WTC11 (cell line): ENCODE measurements at regions not wholly inside any gene's neighbourhood (a gene's known extent, or its start where the extent isn't known, plus 50 kb on each side); places are given as distances from the start of the nearest gene placed in this dataset.

Source experiments
- JUN ChIP-seq: sonication (generic); formaldehyde crosslinking; IDR thresholded peaks from 2 replicates; pipeline ENCODE4 v1.8.0; 2023; ENCODE audit warnings: mild to moderate bottlenecking, missing genetic modification reagents
- NR1H2 ChIP-seq: sonication (generic); formaldehyde crosslinking; IDR thresholded peaks from 2 replicates; pipeline ENCODE4 v1.9.0; 2021; ENCODE audit warnings: mild to moderate bottlenecking, moderate library complexity, missing genetic modification reagents
- ZNF219 ChIP-seq: sonication (generic); formaldehyde crosslinking; IDR thresholded peaks from 2 replicates; pipeline ENCODE4 v1.8.0; 2023; ENCODE audit warnings: missing genetic modification reagents, mild to moderate bottlenecking, borderline replicate concordance
- TF ChIP-seq, protein P1 (sequence below): fragments of 200-600 bp; IDR thresholded peaks from 2 replicates; pipeline ENCODE4 v1.8.0; 2022; ENCODE audit warnings: antibody characterized with exemption

DNA sequence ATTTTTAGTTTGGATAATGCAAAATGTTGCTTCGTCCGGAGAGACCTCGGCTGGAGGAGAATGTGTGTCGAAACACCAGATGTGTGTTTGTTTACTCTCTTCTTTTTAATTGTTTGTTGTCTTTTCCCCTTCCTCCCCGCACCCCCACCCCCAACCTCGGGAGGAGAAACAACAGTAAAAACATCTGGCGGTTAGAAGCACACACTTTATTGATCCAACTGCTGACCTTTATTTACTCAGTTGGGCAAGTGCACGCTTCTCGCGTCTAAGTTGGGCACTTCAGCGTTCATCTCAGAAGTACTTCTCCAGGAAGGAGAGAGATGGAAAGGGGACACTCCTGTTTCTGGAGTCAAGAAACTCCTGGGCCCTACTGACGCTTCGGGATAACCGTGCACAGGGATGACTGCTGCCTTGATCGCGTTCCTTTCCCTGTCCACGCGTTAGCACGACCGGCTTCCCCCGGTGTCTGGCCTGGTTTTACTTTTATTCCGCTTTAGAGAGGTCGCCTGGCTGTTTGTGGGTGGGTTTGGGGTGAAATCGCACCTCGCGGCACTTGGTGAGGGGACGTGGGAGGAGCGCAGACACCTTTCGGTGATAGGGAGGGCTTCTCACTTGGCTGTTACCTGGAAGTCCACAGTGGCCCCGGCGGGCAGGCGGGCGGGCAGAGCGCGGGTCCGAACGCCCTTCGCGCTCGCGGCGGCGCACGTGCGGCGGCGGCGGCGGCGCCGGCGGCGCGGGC lies 168.3 kb upstream of the PPP1R3A start:
- TF ChIP-seq, protein P1, sequence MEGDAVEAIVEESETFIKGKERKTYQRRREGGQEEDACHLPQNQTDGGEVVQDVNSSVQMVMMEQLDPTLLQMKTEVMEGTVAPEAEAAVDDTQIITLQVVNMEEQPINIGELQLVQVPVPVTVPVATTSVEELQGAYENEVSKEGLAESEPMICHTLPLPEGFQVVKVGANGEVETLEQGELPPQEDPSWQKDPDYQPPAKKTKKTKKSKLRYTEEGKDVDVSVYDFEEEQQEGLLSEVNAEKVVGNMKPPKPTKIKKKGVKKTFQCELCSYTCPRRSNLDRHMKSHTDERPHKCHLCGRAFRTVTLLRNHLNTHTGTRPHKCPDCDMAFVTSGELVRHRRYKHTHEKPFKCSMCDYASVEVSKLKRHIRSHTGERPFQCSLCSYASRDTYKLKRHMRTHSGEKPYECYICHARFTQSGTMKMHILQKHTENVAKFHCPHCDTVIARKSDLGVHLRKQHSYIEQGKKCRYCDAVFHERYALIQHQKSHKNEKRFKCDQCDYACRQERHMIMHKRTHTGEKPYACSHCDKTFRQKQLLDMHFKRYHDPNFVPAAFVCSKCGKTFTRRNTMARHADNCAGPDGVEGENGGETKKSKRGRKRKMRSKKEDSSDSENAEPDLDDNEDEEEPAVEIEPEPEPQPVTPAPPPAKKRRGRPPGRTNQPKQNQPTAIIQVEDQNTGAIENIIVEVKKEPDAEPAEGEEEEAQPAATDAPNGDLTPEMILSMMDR: no peak
- no peak for TF ChIP-seq ZNF219 (CRISPR knock-in tag)
- TF ChIP-seq JUN (CRISPR knock-in tag): no peak
- TF ChIP-seq NR1H2 (CRISPR knock-in tag): no peak
